Cardiac muscle cell (in vitro differentiated cells and primary cell): ENCODE measurements at regions not wholly inside any gene's neighbourhood (a gene's known extent, or its start where the extent isn't known, plus 50 kb on each side); places are given as distances from the start of the nearest gene placed in this dataset.
A peak's percentile ranks its signal among the peaks of the same experiment; 100 is the strongest.

Source experiments
- DNase-seq, 2 donors: peaks; one replicate each; pipeline versions ENCODE4 v3.0.0 to v3.0.0-alpha.2; 2010 to 2017; ENCODE audit warnings: low read depth in 1 of 2, low spot score in 1 of 2
- H3K27ac ChIP-seq: fragments of 200-600 bp; sonication (generic); 2 replicates; pipeline ENCODE4 v1.5.1; 2016
- H3K27me3 ChIP-seq: fragments of 200-600 bp; sonication (generic); 2 replicates; pipeline ENCODE4 v1.6.0; 2016; ENCODE audit warnings: control low read depth
- H3K36me3 ChIP-seq: fragments of 200-600 bp; sonication (generic); 2 replicates; pipeline ENCODE4 v1.5.1; 2016; ENCODE audit warnings: control low read depth
- H3K4me1 ChIP-seq: fragments of 200-600 bp; sonication (generic); 2 replicates; pipeline ENCODE4 v1.8.1; 2017; ENCODE audit warnings: low read depth, mild to moderate bottlenecking, mixed run types
- H3K4me3 ChIP-seq: fragments of 200-600 bp; sonication (generic); 2 replicates; pipeline ENCODE4 v1.5.1; 2016; ENCODE audit warnings: mild to moderate bottlenecking
- H3K9me3 ChIP-seq: fragments of 200-600 bp; sonication (generic); 2 replicates; pipeline ENCODE4 v1.5.1; 2017; ENCODE audit warnings: low read depth, mild to moderate bottlenecking, control low read depth
- CTCF ChIP-seq: IDR thresholded peaks from 2 replicates; pipeline ENCODE4 v1.5.1; 2012; ENCODE audit warnings: low read depth, mild to moderate bottlenecking, low read length

GRCh38 chr3:44104668-44105321, 136.9 kb upstream of the TOPAZ1 start:
- Histone ChIP-seq H3K36me3 (no peaks in the 10 kb centered on the region), H3K27me3 (peaks cover 92% of the 10 kb centered on the region), H3K9me3 (no peaks in the 10 kb centered on the region), H3K27ac (no peak overlapping the region), H3K4me3 (no peak overlapping the region), H3K4me1 (no peaks in the 10 kb centered on the region)
- peak in 1 of 2 donors; percentile 5 for DNase-seq
- no peak for TF ChIP-seq CTCF

GRCh38 chr3:44105571-44105970, 136.1 kb upstream of the TOPAZ1 start:
- H3K4me3 ChIP-seq = no peak overlapping the region
- H3K36me3 ChIP-seq = no peaks in the 10 kb centered on the region
- H3K27me3 ChIP-seq = peaks cover 92% of the 10 kb centered on the region
- H3K27ac ChIP-seq = no peak overlapping the region
- H3K9me3 ChIP-seq = no peaks in the 10 kb centered on the region
- DNase-seq = no peak
- no peaks in the 10 kb centered on the region for H3K4me1 ChIP-seq
- no peak for TF ChIP-seq CTCF

- H3K4me1 ChIP-seq = no peaks in the 10 kb centered on the region
- TF ChIP-seq CTCF = no peak
- no peaks in the 10 kb centered on the region for H3K36me3 ChIP-seq
- H3K27ac ChIP-seq = no peak overlapping the region
- DNase-seq = no peak
- peaks cover 92% of the 10 kb centered on the region for H3K27me3 ChIP-seq
- H3K4me3 ChIP-seq = no peak overlapping the region
- no peaks in the 10 kb centered on the region for H3K9me3 ChIP-seq
Observed at GRCh38 chr3:44106756-44107155, 134.9 kb upstream of the TOPAZ1 start.

GRCh38 chr3:44108481-44108880, 133.2 kb upstream of the TOPAZ1 start:
- no peak for TF ChIP-seq CTCF
- H3K27ac ChIP-seq = no peak overlapping the region
- H3K36me3 ChIP-seq = no peaks in the 10 kb centered on the region
- DNase-seq = no peak
- H3K4me3 ChIP-seq = no peak overlapping the region
- peaks cover 82% of the 10 kb centered on the region for H3K27me3 ChIP-seq
- H3K4me1 ChIP-seq = no peaks in the 10 kb centered on the region
- H3K9me3 ChIP-seq = no peaks in the 10 kb centered on the region

- Histone ChIP-seq H3K9me3 (no peaks in the 10 kb centered on the region), H3K36me3 (no peaks in the 10 kb centered on the region), H3K4me3 (no peak overlapping the region), H3K27me3 (peaks cover 82% of the 10 kb centered on the region), H3K27ac (no peak overlapping the region), H3K4me1 (no peaks in the 10 kb centered on the region)
- DNase-seq = no peak
- no peak for TF ChIP-seq CTCF
Observed at GRCh38 chr3:44109771-44110361, 131.8 kb upstream of the TOPAZ1 start.
